ENCODE measurements at regions not wholly inside any gene's neighbourhood (a gene's known extent, or its start where the extent isn't known, plus 50 kb on each side); places are given as distances from the start of the nearest gene placed in this dataset.

DNA sequence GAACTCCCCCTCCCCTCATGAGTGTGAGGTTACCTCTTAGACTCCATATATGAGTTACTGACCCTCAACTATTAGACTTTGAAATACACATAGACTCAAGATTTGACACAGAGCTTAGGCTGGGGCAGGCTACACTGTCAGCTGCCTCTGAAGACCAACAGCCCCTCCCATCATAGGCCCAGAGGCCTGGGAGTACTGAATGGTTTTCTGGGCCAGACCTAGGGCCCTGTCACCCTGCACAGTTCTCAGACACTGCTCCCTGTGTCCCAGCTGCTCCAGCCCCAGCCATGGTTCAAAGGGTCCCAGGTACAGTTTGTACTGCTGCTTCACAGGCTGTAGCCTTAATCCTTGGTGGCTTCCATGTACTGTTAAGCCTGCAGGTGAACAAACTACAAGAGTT lies 132.1 kb upstream of the MOCS1 start:
- intact Hi-C loops (cut with micrococcal nuclease) (no loop called here), in situ Hi-C loops (cut with MboI; ENCODE audit: low sequenced_read_pairs) (no loop called here), dilution Hi-C loops (cut with HindIII; ENCODE audit: low sequenced_read_pairs, unreplicated experiment) (no loop called here)
- no peak overlapping the region for H2AFZ ChIP-seq (replicated peaks; ENCODE audit: low read length, poor library complexity)
- ChIA-PET POLR2A (ENCODE audit: unreplicated experiment) (no interaction called here), CTCF (no interaction called here)
- no peak overlapping the region for H4K8ac ChIP-seq (ENCODE audit: low read depth in 2 of 2, low read length in 2 of 2)
- H3K9me1 ChIP-seq (ENCODE audit: insufficient read depth, low read length), result no peaks in the 10 kb centered on the region
- no peak overlapping the region for H3K4me3 ChIP-seq (ENCODE audit: insufficient read depth, low read depth, low read length)
- H3K18ac ChIP-seq (ENCODE audit: low read depth, low read length), result no peak overlapping the region
- no peak overlapping the region for H2BK20ac ChIP-seq (ENCODE audit: low read depth, low read length)
- no peaks in the 10 kb centered on the region for H3K4me1 ChIP-seq (ENCODE audit: control insufficient read depth, insufficient read depth, low read length)
- TF ChIP-seq, protein P1, sequence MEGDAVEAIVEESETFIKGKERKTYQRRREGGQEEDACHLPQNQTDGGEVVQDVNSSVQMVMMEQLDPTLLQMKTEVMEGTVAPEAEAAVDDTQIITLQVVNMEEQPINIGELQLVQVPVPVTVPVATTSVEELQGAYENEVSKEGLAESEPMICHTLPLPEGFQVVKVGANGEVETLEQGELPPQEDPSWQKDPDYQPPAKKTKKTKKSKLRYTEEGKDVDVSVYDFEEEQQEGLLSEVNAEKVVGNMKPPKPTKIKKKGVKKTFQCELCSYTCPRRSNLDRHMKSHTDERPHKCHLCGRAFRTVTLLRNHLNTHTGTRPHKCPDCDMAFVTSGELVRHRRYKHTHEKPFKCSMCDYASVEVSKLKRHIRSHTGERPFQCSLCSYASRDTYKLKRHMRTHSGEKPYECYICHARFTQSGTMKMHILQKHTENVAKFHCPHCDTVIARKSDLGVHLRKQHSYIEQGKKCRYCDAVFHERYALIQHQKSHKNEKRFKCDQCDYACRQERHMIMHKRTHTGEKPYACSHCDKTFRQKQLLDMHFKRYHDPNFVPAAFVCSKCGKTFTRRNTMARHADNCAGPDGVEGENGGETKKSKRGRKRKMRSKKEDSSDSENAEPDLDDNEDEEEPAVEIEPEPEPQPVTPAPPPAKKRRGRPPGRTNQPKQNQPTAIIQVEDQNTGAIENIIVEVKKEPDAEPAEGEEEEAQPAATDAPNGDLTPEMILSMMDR (conservative IDR thresholded peaks at IDR 0.05; ENCODE audit: low read depth, low read length), result no peak
- no peak for TF ChIP-seq MXI1 (IDR thresholded peaks at IDR 0.05; ENCODE audit: borderline replicate concordance, low read depth, low read length)
- TF ChIP-seq CEBPB (IDR thresholded peaks at IDR 0.05; ENCODE audit: low read depth, low read length), result no peak
- TF ChIP-seq NFE2L2 (IDR thresholded peaks at IDR 0.05; ENCODE audit: low read depth, low read length), result no peak
- TF ChIP-seq POLR2A (IDR thresholded peaks at IDR 0.05; ENCODE audit: low read depth, low read length), result no peak
- TF ChIP-seq RCOR1 (IDR thresholded peaks at IDR 0.05; ENCODE audit: insufficient replicate concordance, low read length), result no peak
- TF ChIP-seq RAD21 (IDR thresholded peaks at IDR 0.05; ENCODE audit: low read length), result no peak
- H3K27me3 ChIP-seq (ENCODE audit: control insufficient read depth, insufficient read depth, low read length), result no peaks in the 10 kb centered on the region
- no peak overlapping the region for H3K23ac ChIP-seq (ENCODE audit: low read depth, low read length)
- H3K4ac ChIP-seq (ENCODE audit: low read depth, low read length), result no peak overlapping the region
- H4K20me1 ChIP-seq (ENCODE audit: insufficient read depth, low read length), result no peaks in the 10 kb centered on the region
- H2BK15ac ChIP-seq (ENCODE audit: low read depth, low read length), result no peak overlapping the region
- no peak overlapping the region for H3K56ac ChIP-seq (ENCODE audit: extremely low read depth, insufficient read depth, low read length)
- no peak overlapping the region for H3K27ac ChIP-seq (ENCODE audit: insufficient read depth, low read length)
- no peaks in the 10 kb centered on the region for H3K36me3 ChIP-seq (ENCODE audit: control insufficient read depth, insufficient read depth, low read length)
- no peak overlapping the region for H2AK5ac ChIP-seq (ENCODE audit: low read depth, low read length)
- H2BK120ac ChIP-seq (ENCODE audit: low read depth, low read length), result no peak overlapping the region
- no peak overlapping the region for H2BK5ac ChIP-seq (ENCODE audit: low read depth, low read length, poor library complexity, severe bottlenecking)
- BruUV-seq (replicated peaks), result no TSS peak
- H3K14ac ChIP-seq (replicated peaks; ENCODE audit: low read depth, low read length), result no peak overlapping the region
- H3K4me2 ChIP-seq (ENCODE audit: low read depth, low read length), result no peak overlapping the region
- H4K5ac ChIP-seq (ENCODE audit: low read depth, low read length), result no peak overlapping the region
- H3K9ac ChIP-seq (ENCODE audit: low read depth, low read length), result no peak overlapping the region
- H2AK9ac ChIP-seq (replicated peaks; ENCODE audit: low read depth, low read length, poor library complexity), result no peak overlapping the region
- DNase-seq (no peak), ATAC-seq (ENCODE audit: low read depth) (no peak)
- no peak overlapping the region for H4K91ac ChIP-seq (ENCODE audit: insufficient read depth, low read depth, low read length)
- no peaks in the 10 kb centered on the region for H3K79me1 ChIP-seq (ENCODE audit: low read depth in 1 of 2, low read length in 2 of 2)
- no peaks in the 10 kb centered on the region for H3K9me3 ChIP-seq (ENCODE audit: control insufficient read depth, insufficient read depth, low read length)

Data from IMR-90 (cell line).